HepG2 (cell line): ENCODE measurements at regions not wholly inside any gene's neighbourhood (a gene's known extent, or its start where the extent isn't known, plus 50 kb on each side); places are given as distances from the start of the nearest gene placed in this dataset.

Experiments used
- ATAC-seq: fragments of 200-7000 bp; cut with Tn5 transposase; 3 replicates; pipeline ENCODE4 v1.9.1; 2020; ENCODE audit warnings: mild to moderate bottlenecking, moderate library complexity
- BruUV-seq: library from RNA; stranded (reverse); fragments of 400-500 nt; replicated peaks from 2 replicates; lab custom pipeline; 2021; lab: Mats Ljungman, UMichigan
- CTCF ChIA-PET: fragments of 300-600 bp; formaldehyde crosslinking; extraction: SDS; loops from one replicate; lab custom pipeline; 2021; ENCODE audit warnings: low total read pairs, inconsistent platforms, low intra/inter-chr PET ratio; lab: Yijun Ruan, JAX
- POLR2A ChIA-PET: fragments of 350-600 bp; sonication (Branson Sonifier 250); formaldehyde crosslinking; loops from one replicate; lab custom pipeline; 2020; ENCODE audit warnings: antibody characterized with exemption, inconsistent platforms; lab: Yijun Ruan, JAX
- DNase-seq: peaks from one replicate; pipeline ENCODE4 v3.0.0-alpha.2; 2015; ENCODE audit warnings: low spot score
- FAIRE-seq: peaks from 3 replicates; lab custom pipeline; 2011; peaks lifted over from hg19 to GRCh38; lab: Jason Lieb, UNC
- H2AFZ ChIP-seq: one replicate; pipeline ENCODE4 v1.6.1; 2011; ENCODE audit warnings: low read length, inconsistent platforms
- H3K27ac ChIP-seq: fragments of 300-600 bp; 3 replicates; pipeline ENCODE4 v1.8.0; 2011; ENCODE audit warnings: mixed run types, mild to moderate bottlenecking, mixed read lengths, low read length, inconsistent platforms; ENCODE audit not compliant: insufficient read depth; ENCODE audit errors: extremely low read length
- H3K27me3 ChIP-seq, 2 experiments: fragments of 200-600 bp in 1 of 2; 2 replicates in 1 of 2; 3 replicates in 1 of 2; pipeline versions ENCODE4 v1.6.0 to v1.8.0; 2011; ENCODE audit warnings: low read length in 2 of 2, mild to moderate bottlenecking in 2 of 2, moderate library complexity in 2 of 2, inconsistent platforms in 1 of 2; ENCODE audit not compliant: insufficient read depth in 2 of 2, control insufficient read depth in 1 of 2
- H3K36me3 ChIP-seq, 2 experiments: fragments of 200-600 bp in 1 of 2; replicated peaks in 1 of 2; 2 replicates in 1 of 2; 3 replicates in 1 of 2; pipeline versions ENCODE4 v1.5.1 to v1.8.0; 2011; ENCODE audit warnings: low read length in 2 of 2, inconsistent platforms in 1 of 2; ENCODE audit not compliant: insufficient read depth in 2 of 2, control insufficient read depth in 1 of 2
- H3K4me1 ChIP-seq: 2 replicates; pipeline ENCODE4 v1.5.1; 2012; ENCODE audit warnings: low read length, inconsistent platforms; ENCODE audit not compliant: insufficient read depth
- H3K4me2 ChIP-seq: 2 replicates; pipeline ENCODE4 v1.6.0; 2011; ENCODE audit warnings: low read depth, low read length, inconsistent platforms
- H3K4me3 ChIP-seq, 3 experiments: fragments of 200-600 bp in 1 of 3; sonication (generic), shearing (Covaris generic) in 1 of 3; replicated peaks in 1 of 3; 2 replicates each; pipeline ENCODE4 v1.5.1; 2011 to 2016; ENCODE audit warnings: low read length in 3 of 3, inconsistent platforms in 2 of 3, low read depth in 2 of 3, mild to moderate bottlenecking in 2 of 3, control low read depth in 1 of 3, mixed read lengths in 1 of 3; ENCODE audit not compliant: insufficient read depth in 1 of 3
- H3K79me2 ChIP-seq: one replicate; pipeline ENCODE4 v1.6.1; 2011; ENCODE audit warnings: low read length, inconsistent platforms; ENCODE audit not compliant: insufficient read depth
- H3K9ac ChIP-seq: 2 replicates; pipeline ENCODE4 v1.6.0; 2011; ENCODE audit warnings: mild to moderate bottlenecking, low read depth, low read length, inconsistent platforms; ENCODE audit not compliant: insufficient read depth
- H3K9me3 ChIP-seq: 2 replicates; pipeline ENCODE4 v1.5.1; 2012; ENCODE audit warnings: mild to moderate bottlenecking, low read length
- H4K20me1 ChIP-seq: 2 replicates; pipeline ENCODE4 v1.6.0; 2011; ENCODE audit warnings: inconsistent platforms, mild to moderate bottlenecking, low read length, moderate library complexity; ENCODE audit not compliant: insufficient read depth
- ARNT2 ChIP-seq: sonication (generic); formaldehyde crosslinking; IDR thresholded peaks from 2 replicates; pipeline ENCODE4 v1.8.0; 2022; ENCODE audit warnings: mild to moderate bottlenecking, low read depth, missing genetic modification reagents, moderate library complexity
- CTCF ChIP-seq: sonication (generic); formaldehyde crosslinking; IDR thresholded peaks from 2 replicates; pipeline ENCODE4 v1.5.0; 2020; ENCODE audit warnings: mild to moderate bottlenecking, missing genetic modification reagents, moderate library complexity
- HBP1 ChIP-seq: IDR thresholded peaks from 2 replicates; pipeline ENCODE4 v1.6.1; 2016; ENCODE audit warnings: low read depth, control low read depth
- LRRFIP1 ChIP-seq: sonication (generic); formaldehyde crosslinking; conservative IDR thresholded peaks from 2 replicates; pipeline ENCODE4 v1.4.0; 2020; ENCODE audit warnings: missing genetic modification reagents
- MZF1 ChIP-seq: sonication (generic); formaldehyde crosslinking; IDR thresholded peaks from 2 replicates; pipeline ENCODE4 v1.8.1; 2023; ENCODE audit warnings: mild to moderate bottlenecking, missing genetic modification reagents, borderline replicate concordance
- NFIB ChIP-seq: sonication (generic); formaldehyde crosslinking; IDR thresholded peaks from 2 replicates; pipeline ENCODE4 v1.9.0; 2021; ENCODE audit warnings: missing genetic modification reagents, mild to moderate bottlenecking, borderline replicate concordance
- ONECUT2 ChIP-seq: sonication (generic); formaldehyde crosslinking; IDR thresholded peaks from 2 replicates; pipeline ENCODE4 v1.4.0; 2020; ENCODE audit warnings: missing genetic modification reagents
- REL ChIP-seq: sonication (generic); formaldehyde crosslinking; conservative IDR thresholded peaks from 2 replicates; pipeline ENCODE4 v1.8.0; 2022; ENCODE audit warnings: mild to moderate bottlenecking, missing genetic modification reagents, moderate library complexity
- ZEB1 ChIP-seq: IDR thresholded peaks from 2 replicates; pipeline ENCODE4 v1.6.1; 2012; ENCODE audit warnings: mild to moderate bottlenecking, low read depth, inconsistent platforms; ENCODE audit not compliant: insufficient replicate concordance
- ZNF160 ChIP-seq: sonication (generic); formaldehyde crosslinking; IDR thresholded peaks from 2 replicates; pipeline ENCODE4 v1.8.0; 2022; ENCODE audit warnings: mild to moderate bottlenecking, inconsistent platforms, missing genetic modification reagents
- ZNF430 ChIP-seq: sonication (generic); formaldehyde crosslinking; IDR thresholded peaks from 2 replicates; pipeline ENCODE4 v1.9.0; 2021; ENCODE audit warnings: mild to moderate bottlenecking, missing genetic modification reagents
- WGBS: methylation state at CpG from one replicate; pipeline ENCODE4 v1.1.6; 2017; ENCODE audit warnings: low lambda C conversion rate; 5-methylcytosine and 5-hydroxymethylcytosine counted together
- in situ Hi-C: cut with HindIII; loops from 2 replicates; pipeline ENCODE4 v1.10.0; 2017; ENCODE audit warnings: low pct_unique_long_range_greater_than_20kb; ENCODE audit not compliant: extremely low pct_ligation_motif_present
- intact Hi-C: fragments of 100-400 bp; cut with micrococcal nuclease; formaldehyde crosslinking; loops from one replicate; pipeline ENCODE4 v1.10.0; 2022; ENCODE audit not compliant: unreplicated experiment
- TF ChIP-seq, protein P1 (sequence below): sonication (generic); formaldehyde crosslinking; IDR thresholded peaks from 2 replicates; pipeline ENCODE4 v1.5.1; 2020; ENCODE audit warnings: mild to moderate bottlenecking, missing genetic modification reagents, borderline replicate concordance

DNA sequence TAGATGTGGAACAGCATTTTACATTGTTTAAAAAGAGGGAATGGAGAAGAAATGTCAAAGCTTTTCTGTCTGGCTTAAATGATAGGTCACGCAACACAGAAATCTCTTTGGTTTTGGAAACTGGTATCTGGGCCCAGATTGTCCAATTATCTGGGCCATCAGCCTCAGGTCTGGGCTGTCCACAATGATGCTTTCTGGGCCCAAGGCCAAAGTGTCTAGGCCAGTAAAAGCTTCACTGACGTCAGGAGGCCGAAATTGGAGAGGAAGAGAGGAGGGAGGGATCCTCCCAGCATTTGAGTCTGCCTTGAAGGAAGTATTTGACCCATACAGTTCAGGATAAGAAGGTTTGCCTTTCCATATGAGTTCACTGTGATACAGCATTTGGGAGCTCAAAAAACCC is 60.7 kb upstream of the ALDH1A3 start:
- no TSS peak for BruUV-seq
- Histone ChIP-seq H3K36me3 (no peaks in the 10 kb centered on the region), H3K27me3 (no peaks in the 10 kb centered on the region; a peak in 2 of 5 replicates), H3K27ac (no peak overlapping the region), H3K4me2 (no peak overlapping the region), H3K4me3 (no peak overlapping the region), H3K4me1 (no peaks in the 10 kb centered on the region), H2AFZ (no peak overlapping the region), H3K9me3 (peaks cover 21% of the 10 kb centered on the region), H3K9ac (no peak overlapping the region), H4K20me1 (no peaks in the 10 kb centered on the region), H3K79me2 (no peaks in the 10 kb centered on the region)
- FAIRE-seq, result no peak
- in situ Hi-C loops, result no loop called here
- no peak for DNase-seq
- no peak for ATAC-seq
- POLR2A ChIA-PET, result no interaction called here
- CTCF ChIA-PET, result no interaction called here
- 27% methylated on average over 3 of the region's 3 CpGs for WGBS
- intact Hi-C loops, result no loop called here
- TF ChIP-seq NFIB, result no peak
- no peak for TF ChIP-seq ZNF430
- no peak for TF ChIP-seq HBP1
- TF ChIP-seq ONECUT2 (CRISPR knock-in tag), result no peak
- TF ChIP-seq, protein P1, sequence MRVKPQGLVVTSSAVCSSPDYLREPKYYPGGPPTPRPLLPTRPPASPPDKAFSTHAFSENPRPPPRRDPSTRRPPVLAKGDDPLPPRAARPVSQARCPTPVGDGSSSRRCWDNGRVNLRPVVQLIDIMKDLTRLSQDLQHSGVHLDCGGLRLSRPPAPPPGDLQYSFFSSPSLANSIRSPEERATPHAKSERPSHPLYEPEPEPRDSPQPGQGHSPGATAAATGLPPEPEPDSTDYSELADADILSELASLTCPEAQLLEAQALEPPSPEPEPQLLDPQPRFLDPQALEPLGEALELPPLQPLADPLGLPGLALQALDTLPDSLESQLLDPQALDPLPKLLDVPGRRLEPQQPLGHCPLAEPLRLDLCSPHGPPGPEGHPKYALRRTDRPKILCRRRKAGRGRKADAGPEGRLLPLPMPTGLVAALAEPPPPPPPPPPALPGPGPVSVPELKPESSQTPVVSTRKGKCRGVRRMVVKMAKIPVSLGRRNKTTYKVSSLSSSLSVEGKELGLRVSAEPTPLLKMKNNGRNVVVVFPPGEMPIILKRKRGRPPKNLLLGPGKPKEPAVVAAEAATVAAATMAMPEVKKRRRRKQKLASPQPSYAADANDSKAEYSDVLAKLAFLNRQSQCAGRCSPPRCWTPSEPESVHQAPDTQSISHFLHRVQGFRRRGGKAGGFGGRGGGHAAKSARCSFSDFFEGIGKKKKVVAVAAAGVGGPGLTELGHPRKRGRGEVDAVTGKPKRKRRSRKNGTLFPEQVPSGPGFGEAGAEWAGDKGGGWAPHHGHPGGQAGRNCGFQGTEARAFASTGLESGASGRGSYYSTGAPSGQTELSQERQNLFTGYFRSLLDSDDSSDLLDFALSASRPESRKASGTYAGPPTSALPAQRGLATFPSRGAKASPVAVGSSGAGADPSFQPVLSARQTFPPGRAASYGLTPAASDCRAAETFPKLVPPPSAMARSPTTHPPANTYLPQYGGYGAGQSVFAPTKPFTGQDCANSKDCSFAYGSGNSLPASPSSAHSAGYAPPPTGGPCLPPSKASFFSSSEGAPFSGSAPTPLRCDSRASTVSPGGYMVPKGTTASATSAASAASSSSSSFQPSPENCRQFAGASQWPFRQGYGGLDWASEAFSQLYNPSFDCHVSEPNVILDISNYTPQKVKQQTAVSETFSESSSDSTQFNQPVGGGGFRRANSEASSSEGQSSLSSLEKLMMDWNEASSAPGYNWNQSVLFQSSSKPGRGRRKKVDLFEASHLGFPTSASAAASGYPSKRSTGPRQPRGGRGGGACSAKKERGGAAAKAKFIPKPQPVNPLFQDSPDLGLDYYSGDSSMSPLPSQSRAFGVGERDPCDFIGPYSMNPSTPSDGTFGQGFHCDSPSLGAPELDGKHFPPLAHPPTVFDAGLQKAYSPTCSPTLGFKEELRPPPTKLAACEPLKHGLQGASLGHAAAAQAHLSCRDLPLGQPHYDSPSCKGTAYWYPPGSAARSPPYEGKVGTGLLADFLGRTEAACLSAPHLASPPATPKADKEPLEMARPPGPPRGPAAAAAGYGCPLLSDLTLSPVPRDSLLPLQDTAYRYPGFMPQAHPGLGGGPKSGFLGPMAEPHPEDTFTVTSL (CRISPR knock-in tag), result no peak
- no peak for TF ChIP-seq MZF1 (CRISPR knock-in tag)
- no peak for TF ChIP-seq REL (CRISPR knock-in tag)
- TF ChIP-seq ARNT2, result no peak
- TF ChIP-seq ZNF160, result no peak
- TF ChIP-seq CTCF (CRISPR knock-in tag), result no peak
- no peak for TF ChIP-seq ZEB1
- no peak for TF ChIP-seq LRRFIP1
